AG10803 (cell line): ENCODE measurements at regions not wholly inside any gene's neighbourhood (a gene's known extent, or its start where the extent isn't known, plus 50 kb on each side); places are given as distances from the start of the nearest gene placed in this dataset.

Experiments
- DNase-seq: peaks from one replicate; pipeline ENCODE4 v3.0.0; 2010; ENCODE audit warnings: low read depth
- H3K4me3 ChIP-seq: 2 replicates; pipeline ENCODE4 v1.5.1; 2011; ENCODE audit warnings: mild to moderate bottlenecking, low read length, control low read depth
- TF ChIP-seq, protein P1 (sequence below): conservative IDR thresholded peaks from 2 replicates; pipeline ENCODE4 v1.5.1; 2011; ENCODE audit warnings: mild to moderate bottlenecking, low read length, control low read depth, inconsistent platforms

GRCh38 chr7:16978358-16979244 lies 96.8 kb upstream of the AGR3 start:
- no peak overlapping the region for H3K4me3 ChIP-seq
- DNase-seq = peak; percentile 61
- TF ChIP-seq, protein P1, sequence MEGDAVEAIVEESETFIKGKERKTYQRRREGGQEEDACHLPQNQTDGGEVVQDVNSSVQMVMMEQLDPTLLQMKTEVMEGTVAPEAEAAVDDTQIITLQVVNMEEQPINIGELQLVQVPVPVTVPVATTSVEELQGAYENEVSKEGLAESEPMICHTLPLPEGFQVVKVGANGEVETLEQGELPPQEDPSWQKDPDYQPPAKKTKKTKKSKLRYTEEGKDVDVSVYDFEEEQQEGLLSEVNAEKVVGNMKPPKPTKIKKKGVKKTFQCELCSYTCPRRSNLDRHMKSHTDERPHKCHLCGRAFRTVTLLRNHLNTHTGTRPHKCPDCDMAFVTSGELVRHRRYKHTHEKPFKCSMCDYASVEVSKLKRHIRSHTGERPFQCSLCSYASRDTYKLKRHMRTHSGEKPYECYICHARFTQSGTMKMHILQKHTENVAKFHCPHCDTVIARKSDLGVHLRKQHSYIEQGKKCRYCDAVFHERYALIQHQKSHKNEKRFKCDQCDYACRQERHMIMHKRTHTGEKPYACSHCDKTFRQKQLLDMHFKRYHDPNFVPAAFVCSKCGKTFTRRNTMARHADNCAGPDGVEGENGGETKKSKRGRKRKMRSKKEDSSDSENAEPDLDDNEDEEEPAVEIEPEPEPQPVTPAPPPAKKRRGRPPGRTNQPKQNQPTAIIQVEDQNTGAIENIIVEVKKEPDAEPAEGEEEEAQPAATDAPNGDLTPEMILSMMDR = no peak

DNA sequence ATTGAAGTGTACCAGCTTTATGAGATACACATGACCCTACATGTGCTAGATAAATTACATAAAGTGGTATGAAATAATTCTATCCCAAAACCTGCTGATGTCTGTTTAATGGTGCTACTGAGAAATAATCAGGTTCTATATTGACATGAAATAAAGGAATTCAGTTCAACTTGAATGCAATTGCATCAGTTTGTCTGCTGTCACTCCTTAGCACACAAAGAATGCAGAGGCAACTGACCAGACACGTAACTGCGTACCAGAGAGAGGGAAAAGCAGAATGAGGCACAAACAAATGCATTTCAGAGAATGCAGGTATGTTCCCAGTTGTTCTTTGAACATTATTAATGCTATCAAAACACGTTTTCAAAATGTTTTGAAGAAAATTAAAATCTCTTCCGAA lies 98.8 kb upstream of the AGR3 start:
- no peak overlapping the region for H3K4me3 ChIP-seq
- TF ChIP-seq, protein P1 = no peak

GRCh38 chr7:16982640-16983350 lies 101.0 kb upstream of the AGR3 start:
- peak; percentile 61 for DNase-seq
- TF ChIP-seq, protein P1 = peak; percentile 95
- no peak overlapping the region for H3K4me3 ChIP-seq

More for the DNA sequence above, 98.8 kb upstream of the AGR3 start:
- no peak for DNase-seq

DNA sequence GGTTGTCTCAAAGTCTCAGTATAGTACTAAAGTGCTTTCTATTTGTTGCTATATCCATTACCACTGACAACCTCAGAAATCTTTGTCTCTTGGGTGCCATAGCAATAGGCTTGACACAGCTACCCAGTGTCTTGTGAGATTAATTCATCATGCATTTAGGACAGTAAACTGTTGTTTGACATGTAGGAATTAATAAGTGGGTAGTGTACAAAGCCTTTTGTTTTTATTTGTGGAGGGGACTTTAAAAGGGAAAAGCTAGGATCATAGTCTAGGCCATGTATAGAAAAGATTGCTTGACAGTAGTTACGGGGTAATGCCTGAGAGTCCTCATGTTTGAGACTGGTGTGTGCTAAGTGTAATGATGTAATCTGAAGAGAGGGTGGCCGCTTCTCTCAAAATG lies 102.6 kb upstream of the AGR3 start:
- DNase-seq = no peak
- TF ChIP-seq, protein P1 = no peak
- H3K4me3 ChIP-seq = no peak overlapping the region

DNA sequence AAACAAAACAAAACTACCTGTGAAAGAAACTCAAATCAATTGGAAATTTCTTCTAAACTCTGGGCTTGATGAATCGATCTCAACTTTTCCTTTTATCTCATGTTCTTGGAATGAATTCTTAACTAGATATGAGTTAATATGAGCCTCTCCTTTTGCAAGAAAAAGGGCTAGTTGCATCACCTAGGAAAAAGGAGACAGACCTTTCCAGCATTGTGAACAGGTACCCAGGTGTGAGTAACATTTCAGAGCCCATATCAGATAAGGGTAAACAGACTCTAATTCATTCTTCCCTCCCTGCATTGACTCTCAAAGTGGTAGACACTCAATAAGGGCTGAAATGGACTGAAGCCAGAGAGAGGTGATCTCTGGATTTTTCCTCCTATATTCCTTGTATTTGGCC lies 103.8 kb upstream of the AGR3 start:
- no peak for DNase-seq
- TF ChIP-seq, protein P1 = no peak
- no peak overlapping the region for H3K4me3 ChIP-seq

DNA sequence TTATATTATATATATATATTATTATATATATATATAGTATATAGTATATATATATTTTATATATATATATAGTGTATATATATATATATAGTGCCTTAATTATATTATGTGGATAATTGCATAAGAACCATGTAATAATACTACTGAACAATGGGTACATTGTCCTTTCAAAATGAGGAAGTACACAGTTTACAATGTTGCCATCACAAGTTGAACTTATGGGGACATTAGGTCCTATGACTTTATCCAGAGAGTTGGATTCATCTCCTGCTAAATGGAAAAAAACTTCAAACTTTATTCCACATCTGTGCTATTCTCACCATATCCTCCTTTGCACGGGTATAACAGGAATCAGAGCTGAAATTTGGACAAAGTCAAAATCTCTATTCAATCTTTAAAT lies 105.0 kb upstream of the AGR3 start:
- no peak overlapping the region for H3K4me3 ChIP-seq
- TF ChIP-seq, protein P1 = no peak
- no peak for DNase-seq
